ENCODE measurements at regions not wholly inside any gene's neighbourhood (a gene's known extent, or its start where the extent isn't known, plus 50 kb on each side); places are given as distances from the start of the nearest gene placed in this dataset.
"Not testable (repeated sequence)": the region's sequence is repeated elsewhere in the genome, so short reads cannot be mapped to it uniquely, and the experiment has no call there.

GRCh38 chr2:111299635-111300034, 178.9 kb downstream of the BCL2L11 start:
- H3K9me3 ChIP-seq (ENCODE audit: low read length); H3K4me1 ChIP-seq (ENCODE audit: insufficient read depth, low read length); H3K27me3 Mint-ChIP-seq; H3K9me3 Mint-ChIP-seq; H3K36me3 Mint-ChIP-seq; H3K4me3 ChIP-seq (ENCODE audit: low read length); DNase-seq; H3K4me3 Mint-ChIP-seq; H3K4me1 Mint-ChIP-seq; H3K27me3 ChIP-seq (ENCODE audit: insufficient read depth, low read length, poor library complexity, severe bottlenecking); CTCF ChIA-PET; POLR2A ChIA-PET; H3K27ac ChIP-seq (ENCODE audit: low read depth, low read length); H3K27ac Mint-ChIP-seq; H3K36me3 ChIP-seq (ENCODE audit: insufficient read depth, low read length): not testable (repeated sequence)

- DNase-seq, H3K9me3 Mint-ChIP-seq: not testable (repeated sequence)
These were observed 181.0 kb downstream of the BCL2L11 start for GRCh38 chr2:111301677-111302076.

GRCh38 chr2:111302397-111303218, 181.9 kb downstream of the BCL2L11 start:
- H3K4me3 ChIP-seq (ENCODE audit: low read length); H3K27ac ChIP-seq (ENCODE audit: low read depth, low read length); CTCF ChIA-PET; H3K27me3 ChIP-seq (ENCODE audit: insufficient read depth, low read length, poor library complexity, severe bottlenecking); POLR2A ChIA-PET; DNase-seq; H3K27ac Mint-ChIP-seq; H3K4me1 Mint-ChIP-seq; H3K4me1 ChIP-seq (ENCODE audit: insufficient read depth, low read length); H3K27me3 Mint-ChIP-seq; H3K9me3 ChIP-seq (ENCODE audit: low read length); H3K4me3 Mint-ChIP-seq; H3K36me3 Mint-ChIP-seq; H3K36me3 ChIP-seq (ENCODE audit: insufficient read depth, low read length); H3K9me3 Mint-ChIP-seq: not testable (repeated sequence)

More at GRCh38 chr2:111301677-111302076, 181.0 kb downstream of the BCL2L11 start:
- H3K27ac Mint-ChIP-seq; H3K27ac ChIP-seq (ENCODE audit: low read depth, low read length); H3K36me3 Mint-ChIP-seq; H3K4me3 Mint-ChIP-seq; H3K4me1 ChIP-seq (ENCODE audit: insufficient read depth, low read length); H3K27me3 ChIP-seq (ENCODE audit: insufficient read depth, low read length, poor library complexity, severe bottlenecking); H3K4me1 Mint-ChIP-seq; H3K36me3 ChIP-seq (ENCODE audit: insufficient read depth, low read length); CTCF ChIA-PET; H3K4me3 ChIP-seq (ENCODE audit: low read length); H3K9me3 ChIP-seq (ENCODE audit: low read length); H3K27me3 Mint-ChIP-seq; POLR2A ChIA-PET: not testable (repeated sequence)

- H3K27me3 ChIP-seq (ENCODE audit: insufficient read depth, low read length, poor library complexity, severe bottlenecking); POLR2A ChIA-PET; H3K36me3 Mint-ChIP-seq; H3K9me3 Mint-ChIP-seq; H3K4me3 ChIP-seq (ENCODE audit: low read length); H3K4me1 Mint-ChIP-seq; CTCF ChIA-PET; H3K9me3 ChIP-seq (ENCODE audit: low read length); H3K27me3 Mint-ChIP-seq; H3K27ac Mint-ChIP-seq; DNase-seq; H3K4me3 Mint-ChIP-seq; H3K27ac ChIP-seq (ENCODE audit: low read depth, low read length); H3K4me1 ChIP-seq (ENCODE audit: insufficient read depth, low read length); H3K36me3 ChIP-seq (ENCODE audit: insufficient read depth, low read length): not testable (repeated sequence)
These were observed 186.6 kb downstream of the BCL2L11 start for GRCh38 chr2:111307302-111307701.

GRCh38 chr2:111309231-111310075, 188.7 kb downstream of the BCL2L11 start:
- H3K9me3 Mint-ChIP-seq; H3K27me3 ChIP-seq (ENCODE audit: insufficient read depth, low read length, poor library complexity, severe bottlenecking); H3K27ac ChIP-seq (ENCODE audit: low read depth, low read length); POLR2A ChIA-PET; H3K4me3 ChIP-seq (ENCODE audit: low read length); CTCF ChIA-PET; H3K4me1 Mint-ChIP-seq; H3K9me3 ChIP-seq (ENCODE audit: low read length); H3K4me3 Mint-ChIP-seq; H3K36me3 ChIP-seq (ENCODE audit: insufficient read depth, low read length); H3K36me3 Mint-ChIP-seq; H3K4me1 ChIP-seq (ENCODE audit: insufficient read depth, low read length); DNase-seq; H3K27ac Mint-ChIP-seq; H3K27me3 Mint-ChIP-seq: not testable (repeated sequence)

- H3K36me3 ChIP-seq (ENCODE audit: insufficient read depth, low read length); H3K36me3 Mint-ChIP-seq; CTCF ChIA-PET; H3K27me3 ChIP-seq (ENCODE audit: insufficient read depth, low read length, poor library complexity, severe bottlenecking); H3K27me3 Mint-ChIP-seq; H3K4me1 ChIP-seq (ENCODE audit: insufficient read depth, low read length); DNase-seq; H3K27ac Mint-ChIP-seq; H3K4me3 ChIP-seq (ENCODE audit: low read length); H3K9me3 Mint-ChIP-seq; H3K4me3 Mint-ChIP-seq; H3K27ac ChIP-seq (ENCODE audit: low read depth, low read length); H3K4me1 Mint-ChIP-seq; H3K9me3 ChIP-seq (ENCODE audit: low read length); POLR2A ChIA-PET: not testable (repeated sequence)
These were observed 189.7 kb downstream of the BCL2L11 start for GRCh38 chr2:111310395-111310794.

GRCh38 chr2:111311568-111311967, 190.9 kb downstream of the BCL2L11 start:
- H3K4me1 Mint-ChIP-seq; CTCF ChIA-PET; H3K4me1 ChIP-seq (ENCODE audit: insufficient read depth, low read length); H3K36me3 Mint-ChIP-seq; H3K36me3 ChIP-seq (ENCODE audit: insufficient read depth, low read length); POLR2A ChIA-PET; H3K27ac ChIP-seq (ENCODE audit: low read depth, low read length); H3K27me3 Mint-ChIP-seq; H3K27me3 ChIP-seq (ENCODE audit: insufficient read depth, low read length, poor library complexity, severe bottlenecking); DNase-seq; H3K27ac Mint-ChIP-seq; H3K9me3 Mint-ChIP-seq; H3K9me3 ChIP-seq (ENCODE audit: low read length); H3K4me3 ChIP-seq (ENCODE audit: low read length); H3K4me3 Mint-ChIP-seq: not testable (repeated sequence)

- H3K4me1 ChIP-seq (ENCODE audit: insufficient read depth, low read length); H3K9me3 Mint-ChIP-seq; H3K9me3 ChIP-seq (ENCODE audit: low read length); H3K27me3 ChIP-seq (ENCODE audit: insufficient read depth, low read length, poor library complexity, severe bottlenecking); CTCF ChIA-PET; H3K27ac Mint-ChIP-seq; H3K36me3 Mint-ChIP-seq; H3K4me1 Mint-ChIP-seq; DNase-seq; H3K36me3 ChIP-seq (ENCODE audit: insufficient read depth, low read length); H3K4me3 Mint-ChIP-seq; POLR2A ChIA-PET; H3K27ac ChIP-seq (ENCODE audit: low read depth, low read length); H3K27me3 Mint-ChIP-seq; H3K4me3 ChIP-seq (ENCODE audit: low read length): not testable (repeated sequence)
These were observed 192.3 kb downstream of the BCL2L11 start for GRCh38 chr2:111312897-111313607.

All from CD8-positive, alpha-beta memory T cell (primary cell).